GM12892 (cell line): ENCODE measurements at regions not wholly inside any gene's neighbourhood (a gene's known extent, or its start where the extent isn't known, plus 50 kb on each side); places are given as distances from the start of the nearest gene placed in this dataset.

Experiments used
- DNase-seq: peaks from one replicate; pipeline ENCODE4 v3.0.0; 2011; ENCODE audit not compliant: insufficient read length
- FAIRE-seq: peaks from 2 replicates; lab custom pipeline; 2011; peaks lifted over from hg19 to GRCh38; lab: Jason Lieb, UNC
- POLR2A ChIP-seq: IDR thresholded peaks from 2 replicates; pipeline ENCODE4 v1.6.1; 2011; ENCODE audit warnings: low read depth, low read length, control low read depth
- POLR2AphosphoS5 ChIP-seq: IDR thresholded peaks from 2 replicates; pipeline ENCODE4 v1.6.1; 2011; ENCODE audit warnings: low read depth, low read length, control low read depth
- TAF1 ChIP-seq: IDR thresholded peaks from 2 replicates; pipeline ENCODE4 v1.6.1; 2011; ENCODE audit warnings: low read depth, mild to moderate bottlenecking, control low read depth, low read length, borderline replicate concordance

GRCh38 chr7:155213955-155214740 lies 83.5 kb upstream of the INSIG1 start:
- no peak for TF ChIP-seq POLR2AphosphoS5
- TF ChIP-seq POLR2A: no peak
- TF ChIP-seq TAF1: no peak
- DNase-seq (no peak), FAIRE-seq (no peak)

GRCh38 chr7:155215576-155216325 lies 81.9 kb upstream of the INSIG1 start:
- DNase-seq: no peak
- FAIRE-seq: no peak
- TF ChIP-seq POLR2A (no peak), POLR2AphosphoS5 (no peak), TAF1 (no peak)

- FAIRE-seq: no peak
- DNase-seq: no peak
- TF ChIP-seq POLR2AphosphoS5: no peak
- no peak for TF ChIP-seq POLR2A
- TF ChIP-seq TAF1: no peak
Observed at GRCh38 chr7:155216475-155217272, 81.0 kb upstream of the INSIG1 start.

GRCh38 chr7:155217634-155218033 lies 80.0 kb upstream of the INSIG1 start:
- no peak for DNase-seq
- TF ChIP-seq POLR2A (no peak), POLR2AphosphoS5 (no peak), TAF1 (no peak)
- FAIRE-seq: no peak

- FAIRE-seq (no peak), DNase-seq (no peak)
- TF ChIP-seq POLR2A (no peak), POLR2AphosphoS5 (no peak), TAF1 (no peak)
Observed at GRCh38 chr7:155218276-155219153, 79.2 kb upstream of the INSIG1 start.

GRCh38 chr7:155219154-155219531 lies 78.5 kb upstream of the INSIG1 start:
- FAIRE-seq: no peak
- TF ChIP-seq POLR2A (no peak), POLR2AphosphoS5 (no peak), TAF1 (no peak)
- no peak for DNase-seq

GRCh38 chr7:155219947-155220769 lies 77.5 kb upstream of the INSIG1 start:
- no peak for FAIRE-seq
- DNase-seq: no peak
- TF ChIP-seq POLR2A: no peak
- TF ChIP-seq POLR2AphosphoS5: no peak
- TF ChIP-seq TAF1: no peak

- DNase-seq: no peak
- TF ChIP-seq POLR2A (no peak), TAF1 (no peak), POLR2AphosphoS5 (no peak)
- FAIRE-seq: no peak
Observed at GRCh38 chr7:155220903-155221302, 76.8 kb upstream of the INSIG1 start.

- TF ChIP-seq POLR2A (no peak), TAF1 (no peak), POLR2AphosphoS5 (no peak)
- no peak for DNase-seq
- FAIRE-seq: no peak
Observed at GRCh38 chr7:155221547-155221946, 76.1 kb upstream of the INSIG1 start.

- DNase-seq: no peak
- no peak for FAIRE-seq
- TF ChIP-seq TAF1 (no peak), POLR2AphosphoS5 (no peak), POLR2A (no peak)
Observed at GRCh38 chr7:155222061-155222460, 75.6 kb upstream of the INSIG1 start.
